SKM-1 treated with dmso at 0.1 percent for 144 hours (cell line): ENCODE measurements at regions not wholly inside any gene's neighbourhood (a gene's known extent, or its start where the extent isn't known, plus 50 kb on each side); places are given as distances from the start of the nearest gene placed in this dataset.
A peak's percentile ranks its signal among the peaks of the same experiment; 100 is the strongest.

ENCODE experiments used
- DNase-seq: peaks from one replicate; lab custom pipeline; 2025; ENCODE audit not compliant: unreplicated experiment; lab: John Stamatoyannopoulos, UW

- DNase-seq = no peak
Measured at GRCh38 chr17:33512113-33512512, 219.0 kb upstream of the ASIC2 start.

DNA sequence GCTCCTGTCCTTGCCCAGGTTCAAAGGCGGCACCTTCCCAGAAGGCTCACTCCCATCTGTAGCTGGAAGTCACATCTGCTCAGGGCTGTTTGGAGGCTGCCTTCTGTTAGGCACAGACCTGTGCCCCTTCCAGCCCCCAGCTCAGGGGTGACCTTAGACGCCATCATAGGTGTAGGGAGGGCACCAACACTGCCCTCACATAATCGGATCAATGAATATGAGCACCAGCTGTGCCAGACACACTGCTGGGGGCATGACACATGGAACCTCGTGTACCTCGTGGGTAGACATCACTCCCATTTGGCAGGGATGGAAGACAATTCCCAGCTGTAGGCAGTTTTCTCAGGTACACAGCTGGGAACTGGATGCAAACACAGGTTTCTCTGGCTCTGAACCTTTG is 220.7 kb upstream of the ASIC2 start:
- no peak for DNase-seq

DNA sequence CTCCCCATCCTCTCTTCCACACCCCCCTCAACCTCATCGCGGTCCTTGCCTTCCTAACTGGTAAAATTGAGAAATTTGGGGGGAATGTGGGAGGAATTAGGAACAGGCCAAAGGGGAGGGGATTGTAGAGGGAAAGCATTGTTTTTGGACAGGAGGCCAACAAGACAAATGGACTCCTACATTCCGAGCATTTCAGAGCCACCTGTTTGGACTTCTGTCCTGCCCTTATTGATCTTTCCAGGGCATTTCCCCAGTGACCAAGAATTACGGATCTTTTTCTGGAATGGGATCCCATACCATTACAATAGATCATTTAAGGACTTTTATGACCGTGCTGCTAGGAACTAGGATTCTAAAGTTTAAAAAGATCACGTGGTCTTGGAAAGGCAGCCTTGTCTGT is 221.3 kb upstream of the ASIC2 start:
- DNase-seq = no peak

DNA sequence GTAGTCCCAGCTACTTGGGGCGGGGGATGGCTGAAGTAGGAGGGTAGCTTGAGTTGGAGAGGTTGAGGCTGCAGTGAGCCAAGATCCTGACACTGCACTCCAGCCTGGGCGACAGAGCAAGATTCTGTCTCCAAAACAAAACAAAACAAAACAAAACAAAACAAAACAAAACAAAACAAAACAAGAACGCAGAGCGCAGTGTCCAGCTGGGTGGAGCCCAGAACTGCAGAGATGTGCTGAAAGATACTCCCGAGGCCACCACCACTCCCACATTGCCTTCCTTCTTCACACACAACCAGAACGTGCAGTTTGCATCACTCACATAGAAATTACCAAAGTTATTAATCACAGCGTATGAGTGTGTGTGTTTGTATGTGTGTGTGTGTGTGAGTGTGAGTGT is 222.9 kb upstream of the ASIC2 start:
- no peak for DNase-seq

- DNase-seq = no peak
Measured at GRCh38 chr17:33516645-33517044, 223.6 kb upstream of the ASIC2 start.

DNA sequence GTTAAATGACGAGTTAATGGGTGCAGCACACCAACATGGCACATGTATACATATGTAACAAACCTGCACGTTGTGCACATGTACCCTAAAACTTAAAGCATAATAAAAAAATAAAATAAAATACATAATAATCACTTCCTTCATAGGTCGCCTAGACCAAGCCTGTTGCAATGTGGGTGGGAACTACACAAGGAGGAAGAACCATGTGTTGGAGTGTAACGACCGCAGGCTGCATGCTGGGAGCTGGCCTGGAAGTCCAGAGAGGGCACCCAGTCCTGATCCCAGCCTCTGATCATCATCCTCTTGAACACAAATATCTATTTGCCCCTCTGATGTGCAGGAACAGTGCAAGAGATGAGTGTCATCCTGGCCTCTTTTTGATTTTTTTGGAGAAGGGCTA is 224.7 kb upstream of the ASIC2 start:
- DNase-seq = no peak

DNA sequence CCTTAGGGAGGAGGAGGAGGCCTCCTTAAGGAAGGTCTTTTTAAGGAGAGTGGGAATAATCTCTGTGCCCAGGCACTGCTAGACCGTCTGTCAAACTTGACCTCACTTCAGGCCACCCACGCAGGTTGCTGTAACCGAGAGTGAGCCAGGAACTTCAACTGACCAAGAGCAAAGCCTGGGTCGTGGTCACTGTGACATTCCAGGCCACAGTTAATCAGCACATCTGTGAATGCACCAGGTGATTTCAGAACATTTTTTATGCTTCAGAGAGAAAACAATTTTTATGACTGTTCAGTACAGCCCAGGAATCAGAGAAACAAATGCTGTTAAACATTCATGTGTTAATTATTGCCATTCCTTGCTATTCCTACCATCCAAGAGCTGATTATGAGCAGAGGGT is 226.6 kb upstream of the ASIC2 start:
- DNase-seq = no peak

DNA sequence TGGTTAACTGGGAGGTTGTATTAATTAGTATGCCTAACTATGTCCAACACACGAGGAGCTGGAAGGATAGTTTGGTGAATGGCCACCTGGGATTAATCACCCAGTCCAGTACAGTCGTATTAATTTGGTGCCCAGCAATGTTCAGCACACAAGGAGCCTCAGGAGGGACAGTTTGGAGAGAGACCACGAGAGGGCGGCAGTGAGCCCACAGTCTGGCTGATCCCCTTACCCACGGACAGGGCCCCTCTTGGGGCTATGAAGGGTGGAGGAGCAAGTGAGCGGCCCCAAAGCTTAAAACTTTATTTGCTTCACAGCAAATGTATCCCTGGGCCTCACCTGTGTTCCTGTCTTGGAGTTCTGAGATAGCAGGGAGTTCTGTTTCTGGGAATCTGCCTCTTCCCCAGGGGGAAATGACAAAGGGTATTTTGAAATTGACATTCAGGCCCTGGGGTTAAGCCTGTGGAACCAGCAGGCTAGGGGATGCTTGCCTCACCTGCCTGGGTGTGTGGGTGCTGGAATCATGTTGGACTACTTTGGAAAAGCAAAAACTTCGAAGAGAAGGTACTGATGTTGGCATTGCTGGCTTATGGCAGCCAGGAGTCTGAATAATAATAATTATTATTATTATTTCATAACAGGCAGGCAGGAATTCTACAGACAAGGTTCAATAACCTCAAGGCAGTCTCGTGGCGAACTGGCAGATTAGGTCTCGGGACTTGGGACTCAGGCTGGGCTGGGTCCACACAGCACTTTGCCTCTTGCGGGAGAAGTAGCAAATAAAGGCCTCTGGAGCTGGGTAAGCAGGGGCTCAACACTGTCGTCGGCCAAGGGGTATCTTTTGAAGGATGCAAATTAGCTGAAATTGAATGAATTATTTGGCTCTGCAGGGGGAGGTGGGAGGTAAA is 227.6 kb upstream of the ASIC2 start:
- peak; percentile 9 for DNase-seq

DNA sequence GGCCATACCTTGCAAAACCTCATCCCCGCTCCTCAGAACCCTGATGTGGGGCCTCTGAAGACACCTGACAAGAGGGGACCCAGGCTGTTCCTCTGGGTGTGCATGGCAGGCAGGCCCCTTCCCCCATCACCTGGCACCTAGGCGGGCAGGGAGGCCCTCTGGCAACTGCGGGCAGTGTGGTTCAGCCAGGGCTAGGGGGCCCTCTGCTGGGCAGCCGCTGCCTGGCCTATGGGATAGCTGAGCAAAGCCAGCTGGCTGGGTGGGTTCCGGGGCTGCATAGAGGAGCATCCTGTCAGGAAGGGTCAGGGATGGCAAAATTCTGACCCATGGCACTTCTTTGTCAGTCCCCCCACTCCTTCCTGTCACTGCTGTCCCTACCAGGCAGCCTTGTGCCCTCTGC is 228.7 kb upstream of the ASIC2 start:
- no peak for DNase-seq

GRCh38 chr17:33522623-33523022 is 229.5 kb upstream of the ASIC2 start:
- no peak for DNase-seq

- no peak for DNase-seq
Measured at GRCh38 chr17:33523577-33523981, 230.5 kb upstream of the ASIC2 start.

- no peak for DNase-seq
Measured at GRCh38 chr17:33525186-33525585, 232.1 kb upstream of the ASIC2 start.

DNA sequence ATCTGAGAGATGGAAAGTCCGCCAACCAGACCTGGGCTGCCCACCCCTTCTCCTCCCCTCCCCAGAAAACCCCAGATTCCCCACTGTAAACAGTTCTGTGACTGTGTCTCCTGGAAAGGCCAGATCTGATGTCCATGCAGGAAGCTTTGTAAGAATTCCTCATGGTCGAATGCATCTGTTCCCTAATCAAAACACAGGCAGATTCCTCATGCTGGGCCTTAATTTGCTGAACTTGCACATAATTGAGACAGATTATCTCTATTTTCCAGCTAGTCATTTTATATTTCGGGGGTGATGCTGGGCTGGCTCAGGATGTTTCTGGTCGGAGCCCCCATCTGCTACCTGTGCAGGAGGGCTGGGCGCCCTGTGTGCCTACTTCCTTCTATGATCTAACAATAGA is 233.6 kb upstream of the ASIC2 start:
- no peak for DNase-seq

- no peak for DNase-seq
Measured at GRCh38 chr17:33527290-33527689, 234.2 kb upstream of the ASIC2 start.

DNA sequence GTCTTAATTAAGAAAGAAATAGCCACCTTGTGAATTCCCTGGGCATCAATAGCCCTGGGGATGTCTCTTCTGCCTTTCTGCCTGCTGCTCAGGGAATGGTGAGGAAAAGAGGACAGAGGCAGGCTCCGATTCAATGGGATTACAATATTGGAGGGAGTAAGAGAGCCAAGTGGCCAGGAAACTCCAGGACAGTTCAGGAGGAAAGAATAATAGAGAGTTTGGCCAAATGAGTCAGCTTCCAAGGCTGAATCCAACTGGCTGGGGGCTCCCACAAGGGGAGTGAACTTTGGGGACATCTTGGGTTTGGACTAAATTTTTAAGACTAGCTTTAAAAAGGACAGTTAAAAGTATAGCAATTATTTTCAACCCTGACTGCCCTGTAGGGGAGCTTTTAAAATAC is 235.8 kb upstream of the ASIC2 start:
- DNase-seq = no peak

DNA sequence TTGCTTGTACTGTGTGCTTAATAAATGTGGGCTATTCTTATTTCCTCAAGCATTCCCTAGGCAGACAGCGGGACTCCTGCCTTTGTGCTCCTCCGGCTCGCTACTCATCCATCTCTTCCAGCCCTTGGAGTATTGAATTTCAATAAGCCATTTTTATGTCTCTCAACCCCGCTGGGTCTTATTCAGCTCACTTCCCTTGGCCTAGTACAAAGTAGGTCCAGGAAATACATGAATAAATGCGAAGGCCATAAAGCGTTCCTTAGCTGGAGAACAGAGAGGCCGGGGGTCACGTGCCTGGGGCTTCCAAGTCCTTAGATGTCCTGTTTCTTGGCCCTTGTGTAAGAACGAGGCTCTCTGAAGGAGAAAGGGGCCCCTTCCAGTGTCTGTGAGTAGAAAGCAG is 236.7 kb upstream of the ASIC2 start:
- no peak for DNase-seq

GRCh38 chr17:33531311-33531710 is 238.2 kb upstream of the ASIC2 start:
- no peak for DNase-seq

- no peak for DNase-seq
Measured at GRCh38 chr17:33534087-33534486, 241.0 kb upstream of the ASIC2 start.

GRCh38 chr17:33545124-33545523 is 252.0 kb upstream of the ASIC2 start:
- DNase-seq = no peak

DNA sequence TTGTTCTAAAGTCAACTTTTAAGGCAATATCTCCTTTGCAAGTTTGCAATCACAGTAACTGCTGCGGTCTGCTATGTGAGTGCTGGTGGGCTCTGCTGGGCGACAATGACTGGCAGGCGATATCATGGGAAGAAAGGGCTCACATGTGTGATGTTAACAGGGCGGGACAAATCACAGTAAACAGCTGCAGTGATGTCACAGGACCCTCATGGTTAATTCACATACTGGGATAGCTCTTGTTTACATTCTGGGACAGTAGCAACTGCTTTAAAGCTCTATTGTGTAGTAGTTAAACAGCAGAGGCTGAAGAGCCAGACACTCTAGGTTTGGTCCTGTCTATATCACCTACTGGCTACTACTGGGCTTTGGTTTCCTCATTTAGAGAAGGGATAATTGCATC is 257.2 kb upstream of the ASIC2 start:
- no peak for DNase-seq

GRCh38 chr17:33551075-33551474 is 258.0 kb upstream of the ASIC2 start:
- DNase-seq = no peak

GRCh38 chr17:33551911-33552310 is 258.8 kb upstream of the ASIC2 start:
- no peak for DNase-seq

DNA sequence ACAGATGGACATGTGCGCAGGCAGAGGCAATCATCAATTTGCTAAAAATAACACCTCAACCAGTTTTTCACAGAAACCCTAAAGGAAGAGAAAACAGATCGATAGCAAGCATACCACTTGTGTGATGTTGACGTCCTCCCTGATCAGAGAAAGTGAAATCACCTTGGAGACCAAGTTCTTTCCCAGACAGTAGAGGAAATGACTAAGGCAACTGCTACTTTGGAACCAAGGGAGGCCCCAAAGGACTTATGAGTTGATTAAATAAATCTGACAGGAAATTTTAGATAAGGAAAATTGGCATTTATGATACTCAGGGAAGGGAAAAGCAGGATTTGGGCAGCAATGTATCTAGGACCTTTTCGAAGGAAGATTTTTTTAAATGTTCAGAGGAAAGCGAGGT is 267.1 kb upstream of the ASIC2 start:
- no peak for DNase-seq
